GM18499 (cell line): ENCODE measurements at regions not wholly inside any gene's neighbourhood (a gene's known extent, or its start where the extent isn't known, plus 50 kb on each side); places are given as distances from the start of the nearest gene placed in this dataset.

Source experiments
- ATAC-seq: cut with Tn5 transposase; IDR thresholded peaks from one replicate; pipeline ENCODE4 v1.9.1; 2021; ENCODE audit warnings: moderate number of reproducible peaks; ENCODE audit not compliant: insufficient read depth, unreplicated experiment

DNA sequence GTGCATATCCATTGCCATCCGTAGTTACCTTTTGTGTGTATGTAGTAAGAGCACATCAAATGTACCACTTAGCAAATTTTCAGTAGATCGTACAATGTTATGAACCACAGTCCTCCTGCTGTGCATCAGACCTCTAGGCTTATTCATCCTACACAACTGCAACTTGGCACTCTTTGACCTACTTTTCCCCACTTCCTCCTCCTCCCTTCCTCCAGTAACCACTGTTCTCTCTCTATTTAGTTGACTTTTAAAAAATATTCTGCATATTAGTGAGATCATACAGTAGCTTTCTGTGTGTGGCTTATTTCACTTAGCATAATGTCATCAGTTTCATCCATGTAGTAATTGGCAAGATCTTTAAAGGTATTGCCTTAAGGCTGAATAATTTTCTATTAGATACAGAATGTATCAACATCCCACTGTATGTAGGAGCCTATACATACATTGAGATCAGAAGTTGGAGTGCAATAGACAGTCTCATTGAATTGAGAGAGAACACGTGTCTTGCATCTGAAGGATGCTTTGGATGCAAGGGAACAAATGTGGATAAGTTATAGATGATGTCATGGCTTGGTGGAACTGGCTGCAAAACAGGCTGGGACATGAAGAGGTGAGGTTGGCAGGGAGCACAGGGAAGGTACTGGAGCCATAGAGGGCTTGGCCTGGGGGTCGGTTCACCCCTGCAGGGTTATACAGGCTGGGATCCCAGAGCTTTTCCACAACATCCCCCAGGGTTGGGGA lies 83.0 kb upstream of the FAM180A start:
- ATAC-seq = no peak

DNA sequence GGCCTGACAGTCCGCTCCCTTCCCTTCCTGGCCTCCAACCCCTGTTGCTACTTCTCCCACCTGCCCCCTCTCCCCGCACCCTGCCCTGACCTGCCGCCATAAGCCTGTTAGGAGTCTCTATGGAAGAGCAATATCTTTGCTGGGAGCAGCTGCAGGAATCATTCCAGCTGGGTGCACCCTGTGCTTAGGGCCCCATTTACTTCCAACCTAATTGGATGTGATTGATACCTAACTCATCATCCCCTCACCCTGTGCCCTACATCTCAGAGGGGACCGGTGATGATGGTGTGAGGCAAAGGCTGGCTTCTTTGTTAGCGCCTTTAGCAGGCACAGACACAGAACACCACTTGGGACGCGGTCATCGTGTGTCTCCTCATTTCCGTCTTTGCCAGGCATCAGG lies 80.0 kb upstream of the FAM180A start:
- ATAC-seq = no peak

DNA sequence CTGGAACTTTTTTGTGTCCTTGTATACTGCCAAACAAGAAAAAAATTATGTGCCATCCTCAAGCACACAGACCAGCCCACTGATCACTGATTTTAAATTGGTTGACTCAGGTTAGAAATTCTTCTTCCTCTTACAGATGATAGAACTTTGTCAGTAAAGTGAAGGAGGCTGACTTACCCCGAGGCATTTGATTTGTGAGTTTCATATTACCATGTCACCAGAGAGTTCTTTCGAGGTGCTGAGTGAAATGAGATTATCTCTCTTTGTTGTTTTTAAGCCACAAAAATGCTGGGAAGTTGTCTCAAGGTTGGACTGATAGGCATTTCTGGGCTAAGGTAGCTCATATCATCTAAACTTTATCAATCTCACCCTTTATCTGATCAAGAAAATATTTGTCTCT lies 78.8 kb upstream of the FAM180A start:
- no peak for ATAC-seq

DNA sequence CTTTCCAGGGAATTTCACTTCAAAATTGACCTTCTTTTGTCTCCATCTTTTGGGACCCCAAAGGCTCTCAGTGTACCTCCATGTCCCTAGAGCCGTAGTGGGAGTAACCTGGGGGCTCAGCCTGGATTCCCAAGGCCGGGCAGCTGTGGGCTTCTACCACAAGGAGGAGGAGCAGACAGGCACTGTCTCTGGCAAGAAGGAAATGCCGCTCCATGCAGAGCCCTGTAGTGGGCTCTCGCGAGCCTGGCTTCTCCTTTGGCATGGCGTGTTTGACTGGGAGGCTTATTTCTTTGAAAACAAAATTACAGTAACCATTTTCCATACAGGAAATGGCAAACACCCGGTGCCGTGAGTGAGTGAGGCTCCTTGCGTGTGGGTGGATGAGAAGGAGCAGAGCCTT lies 76.8 kb upstream of the FAM180A start:
- no peak for ATAC-seq

DNA sequence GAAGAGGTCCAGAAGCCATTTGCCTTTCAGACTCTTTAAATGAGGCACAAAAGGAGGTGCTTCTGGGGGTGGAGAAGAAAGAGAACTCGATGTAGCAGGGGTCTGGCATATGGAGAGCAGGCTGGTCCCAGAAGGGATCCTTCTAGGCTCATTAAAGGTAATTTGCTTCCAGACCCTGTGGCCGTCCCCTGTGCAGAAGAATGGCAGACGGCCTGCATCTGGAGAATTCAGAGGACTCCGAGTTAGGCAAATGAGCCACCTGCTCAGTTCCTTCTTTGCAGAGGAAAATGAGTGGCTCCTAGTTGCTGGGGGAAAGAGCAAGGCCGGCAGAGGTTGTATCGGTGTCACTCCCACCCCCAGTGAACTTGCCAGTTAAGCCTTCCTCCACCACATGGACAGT lies 73.8 kb upstream of the FAM180A start:
- ATAC-seq = no peak

DNA sequence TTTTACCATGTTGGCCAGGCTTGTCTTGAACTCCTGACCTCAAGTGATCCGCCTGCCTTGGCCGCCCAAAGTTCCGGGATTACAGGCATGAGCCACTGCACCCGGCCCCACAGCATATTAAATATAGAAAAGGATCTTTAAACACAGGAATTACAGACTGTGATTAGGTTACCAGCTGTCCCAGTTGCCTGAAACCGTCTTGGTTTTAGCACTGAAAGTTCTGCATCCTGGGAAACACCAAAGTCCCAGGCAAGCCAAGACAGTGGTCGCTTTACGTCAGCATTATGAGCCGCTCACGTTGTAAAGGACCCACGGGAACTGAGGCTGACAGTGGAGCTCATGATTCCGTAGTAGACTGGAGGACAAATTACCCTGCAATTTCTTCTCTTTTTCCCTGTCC lies 69.0 kb upstream of the FAM180A start:
- no peak for ATAC-seq

DNA sequence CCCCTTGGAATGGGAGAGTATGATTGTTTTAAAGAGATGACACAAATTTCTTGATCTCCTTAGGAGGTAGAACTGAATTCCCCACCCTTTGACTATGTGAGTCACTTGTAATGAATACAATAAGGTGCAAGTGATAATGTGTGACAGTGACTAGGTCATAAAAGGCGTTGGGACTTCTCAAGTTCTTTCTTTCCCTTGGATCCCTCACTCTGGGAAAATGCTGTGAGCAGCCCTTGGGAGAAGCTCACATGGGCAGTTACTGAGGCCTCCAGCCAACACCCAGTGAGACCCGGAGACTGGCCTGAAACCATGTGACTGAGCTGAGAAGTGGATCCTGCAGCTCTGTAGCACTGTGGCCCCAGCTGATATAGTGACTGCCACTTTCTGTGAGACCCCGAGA lies 66.4 kb upstream of the FAM180A start:
- no peak for ATAC-seq

DNA sequence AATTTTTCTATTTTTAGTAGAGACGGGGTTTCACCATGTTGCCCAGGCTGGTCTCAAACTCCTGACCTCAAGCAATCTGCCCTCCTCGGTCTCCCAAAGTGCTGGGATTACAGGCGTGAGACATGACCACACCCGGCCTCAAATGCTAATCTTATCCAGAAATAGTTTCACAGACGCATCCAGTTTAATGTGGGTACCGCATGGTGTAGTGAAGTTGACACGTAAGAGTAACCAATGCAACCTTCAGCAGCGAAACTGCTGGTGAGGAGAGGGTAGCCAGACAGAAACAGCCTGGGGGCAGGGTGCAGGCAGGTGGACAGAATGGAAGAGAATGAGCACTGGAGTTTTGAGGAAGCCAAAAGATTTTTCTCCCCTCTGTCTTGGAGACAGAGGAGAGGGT lies 63.5 kb upstream of the FAM180A start:
- ATAC-seq = no peak

DNA sequence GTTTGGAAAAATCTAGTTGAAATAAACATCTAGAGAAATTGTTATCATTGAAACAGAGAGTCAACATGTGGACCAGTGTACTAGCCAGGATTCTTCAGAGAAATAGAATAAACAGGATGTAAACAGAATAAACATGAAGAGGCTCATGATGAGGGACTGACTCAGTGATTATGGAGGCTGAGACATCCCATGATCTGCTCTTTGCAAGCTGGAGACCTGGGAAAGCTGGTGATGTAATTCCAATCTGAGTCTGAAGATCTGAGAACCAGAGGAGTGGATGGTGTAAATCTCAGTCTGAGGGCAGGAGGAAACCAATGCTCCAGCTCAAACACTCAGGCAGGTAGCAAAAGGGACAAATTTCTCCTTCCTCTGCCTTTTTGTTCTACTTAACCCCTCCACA lies 62.9 kb upstream of the FAM180A start:
- no peak for ATAC-seq

DNA sequence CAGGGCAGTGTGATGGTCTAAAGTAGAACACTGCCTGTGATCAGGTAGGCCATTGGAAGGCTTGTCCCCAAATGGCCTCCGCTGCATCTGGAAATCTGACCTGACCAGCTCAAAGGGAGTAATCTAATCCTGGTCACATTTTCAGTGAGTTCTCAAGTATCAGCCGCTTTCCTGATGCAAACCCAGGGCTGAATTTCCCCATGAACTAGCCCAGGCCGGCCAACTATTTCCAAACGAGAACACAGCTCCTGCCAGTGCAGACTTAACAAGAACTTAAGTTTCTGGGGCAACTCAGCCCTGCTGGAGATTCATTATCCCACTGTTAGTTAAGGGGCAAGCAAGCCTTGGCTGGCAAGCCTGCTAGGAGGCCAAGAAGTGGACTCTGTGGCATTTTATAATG lies 59.6 kb upstream of the FAM180A start:
- no peak for ATAC-seq

DNA sequence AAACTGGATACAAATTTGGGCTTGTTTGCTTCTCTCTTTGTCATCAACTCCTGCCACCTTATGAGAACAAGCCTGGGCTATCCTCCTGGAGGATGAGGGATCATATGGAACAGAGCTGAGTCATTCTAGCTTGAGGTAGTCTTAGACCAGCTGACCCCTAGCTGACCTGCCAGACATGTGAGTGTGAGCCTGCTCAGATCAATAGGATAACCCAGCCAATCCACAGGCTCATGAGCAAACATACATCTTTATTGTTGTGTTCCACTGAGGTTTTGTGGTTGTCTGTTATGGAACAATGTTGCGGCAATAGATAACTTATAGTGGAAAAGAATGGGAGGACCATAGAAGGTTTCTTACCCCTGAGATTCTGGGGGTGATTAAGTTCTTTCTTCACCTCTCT lies 54.5 kb upstream of the FAM180A start:
- no peak for ATAC-seq

DNA sequence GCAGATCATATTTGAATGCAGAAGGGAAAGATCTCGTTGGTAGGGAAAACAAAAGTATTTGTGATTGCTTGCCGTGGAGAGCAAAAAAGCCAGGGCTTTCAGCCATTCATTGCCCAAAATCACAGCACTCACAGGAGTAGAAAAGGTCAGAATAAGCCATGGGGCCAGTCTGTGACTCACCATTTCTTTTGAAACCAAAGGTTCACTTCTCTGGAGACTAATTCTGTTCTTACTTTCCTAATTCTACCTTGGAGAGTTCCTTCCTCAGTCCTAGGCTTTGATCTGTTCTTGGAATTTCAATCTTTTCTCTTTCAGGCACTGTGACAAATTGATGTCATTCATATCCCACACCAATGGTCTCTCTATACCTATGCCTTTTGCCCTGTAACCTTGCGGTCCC lies 54.1 kb upstream of the FAM180A start:
- ATAC-seq = no peak

DNA sequence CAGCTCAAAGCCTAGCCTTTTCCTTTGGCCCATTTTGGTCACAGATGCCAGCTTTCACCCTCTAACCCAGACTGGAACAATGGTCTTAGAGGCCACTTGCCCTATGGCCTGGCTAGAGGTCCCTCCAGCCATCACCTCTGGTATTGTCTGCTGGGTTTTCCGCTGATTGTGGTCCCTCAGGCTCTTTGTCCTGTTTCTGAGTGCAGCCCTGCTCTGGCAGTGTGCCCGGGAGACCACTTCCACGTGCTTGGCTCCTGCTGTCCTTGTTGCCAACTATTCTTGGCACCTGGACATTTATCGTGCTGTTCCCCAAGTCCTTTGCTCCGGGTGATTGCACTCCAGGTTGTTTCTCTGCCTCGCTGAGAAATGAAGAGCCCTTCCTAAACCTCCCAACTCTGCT lies 53.3 kb upstream of the FAM180A start:
- no peak for ATAC-seq

DNA sequence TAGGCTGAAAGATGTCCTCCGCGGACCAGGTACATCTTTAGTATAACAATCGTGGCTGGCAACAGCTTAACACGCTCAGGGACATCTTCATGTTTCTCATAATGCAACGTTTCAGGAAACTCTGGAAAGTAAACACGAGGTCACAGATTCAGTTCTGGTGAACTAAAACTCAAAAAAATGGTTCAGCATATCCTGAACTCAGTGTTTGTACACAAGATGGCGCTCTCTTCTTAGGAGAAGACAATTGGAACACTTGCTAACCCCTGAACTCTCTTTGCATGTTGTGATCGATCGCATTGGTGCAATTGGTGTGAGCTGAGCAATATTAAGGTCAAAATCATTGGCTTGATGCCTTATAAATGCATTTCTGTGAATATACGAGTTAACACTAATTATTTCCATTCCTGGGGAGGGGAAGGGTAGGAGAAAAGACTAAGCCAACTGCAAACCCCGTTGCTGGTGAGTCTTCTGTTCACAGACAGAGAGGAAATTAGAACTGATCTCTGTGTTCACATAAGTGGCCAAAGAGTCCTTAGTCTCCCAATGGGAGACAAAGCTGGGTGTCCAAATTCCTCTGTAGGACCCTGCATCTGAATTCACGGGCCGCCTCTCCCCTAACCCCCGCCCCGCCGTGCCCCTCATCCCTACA lies 52.6 kb upstream of the FAM180A start:
- ATAC-seq = peak; percentile 57

DNA sequence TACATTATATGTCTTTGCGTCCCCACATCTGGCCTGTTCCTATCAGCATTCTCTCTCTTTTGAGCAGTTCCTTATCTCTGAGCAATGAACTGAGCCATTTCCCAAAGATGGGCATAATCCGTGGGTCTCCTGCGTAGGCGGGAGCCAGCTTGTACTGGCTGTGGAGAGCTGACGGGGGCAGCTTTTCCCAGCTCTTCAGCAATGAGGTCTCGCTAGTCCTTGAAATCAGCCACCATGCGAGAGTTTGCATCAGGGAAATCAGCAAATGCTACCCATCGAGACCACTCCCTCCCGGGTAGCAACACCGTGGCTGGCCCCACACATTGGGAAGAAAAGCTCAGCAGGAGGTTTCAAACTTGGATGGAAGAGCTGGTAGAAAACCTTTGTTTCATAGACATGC lies 51.9 kb upstream of the FAM180A start:
- ATAC-seq = no peak

DNA sequence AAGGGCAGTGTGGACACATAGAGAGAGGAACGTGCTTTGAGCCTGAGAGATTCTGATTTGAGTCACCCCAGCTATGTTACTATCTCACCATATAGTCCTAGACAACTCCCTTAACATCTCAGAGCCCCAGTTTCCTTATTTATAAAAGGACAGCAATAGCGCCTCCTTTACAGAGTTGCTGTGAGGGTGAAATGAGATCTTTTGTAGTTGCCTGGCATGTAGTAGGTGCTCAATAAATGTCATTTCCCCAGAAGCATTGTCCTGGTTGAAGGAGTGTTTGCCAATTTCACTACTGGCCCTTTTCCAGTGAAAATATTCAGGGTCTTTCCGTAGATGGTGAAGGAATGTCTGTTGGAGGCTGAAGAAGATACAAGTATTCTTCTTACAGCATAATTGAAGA lies 51.3 kb upstream of the FAM180A start:
- no peak for ATAC-seq
